MM.1S (cell line): ENCODE measurements at regions not wholly inside any gene's neighbourhood (a gene's known extent, or its start where the extent isn't known, plus 50 kb on each side); places are given as distances from the start of the nearest gene placed in this dataset.

Experiments
- DNase-seq: peaks from one replicate; pipeline ENCODE4 v3.0.0-alpha.2; 2015
- H2AFZ ChIP-seq: fragments of 300-600 bp; sonication (generic); 2 replicates; pipeline ENCODE4 v1.6.0; 2016; ENCODE audit warnings: antibody characterized with exemption, low read length
- H3F3A ChIP-seq: fragments of 300-600 bp; sonication (generic); 2 replicates; pipeline ENCODE4 v1.6.1; 2016; ENCODE audit warnings: mild to moderate bottlenecking, antibody characterized with exemption, low read length, moderate library complexity, mixed read lengths; ENCODE audit not compliant: insufficient read depth
- H3K27ac ChIP-seq: fragments of 300-600 bp; sonication (generic); 2 replicates; pipeline ENCODE4 v1.5.1; 2016; ENCODE audit warnings: mild to moderate bottlenecking, low read length
- H3K27me3 ChIP-seq: fragments of 300-600 bp; sonication (generic); replicated peaks from 2 replicates; pipeline ENCODE4 v1.6.0; 2016; ENCODE audit warnings: low read length; ENCODE audit not compliant: insufficient read depth
- H3K36me3 ChIP-seq: fragments of 300-600 bp; sonication (generic); replicated peaks from 2 replicates; pipeline ENCODE4 v1.6.1; 2016; ENCODE audit warnings: mild to moderate bottlenecking, low read length, mixed read lengths; ENCODE audit not compliant: insufficient read depth
- H3K4me1 ChIP-seq: fragments of 300-600 bp; sonication (generic); 2 replicates; pipeline ENCODE4 v1.6.1; 2016; ENCODE audit warnings: low read length, mixed read lengths
- H3K4me2 ChIP-seq: fragments of 300-600 bp; sonication (generic); 2 replicates; pipeline ENCODE4 v1.6.0; 2016; ENCODE audit warnings: low read depth, low read length
- H3K4me3 ChIP-seq: fragments of 300-600 bp; sonication (generic); 2 replicates; pipeline ENCODE4 v1.5.1; 2016; ENCODE audit warnings: low read length, mixed read lengths
- H3K79me2 ChIP-seq: fragments of 300-600 bp; sonication (generic); 2 replicates; pipeline ENCODE4 v1.6.1; 2016; ENCODE audit warnings: mixed run types, low read length, mixed read lengths
- H3K9ac ChIP-seq: fragments of 300-600 bp; sonication (generic); 2 replicates; pipeline ENCODE4 v1.6.1; 2016; ENCODE audit warnings: low read length, mixed read lengths
- H3K9me2 ChIP-seq: fragments of 300-600 bp; sonication (generic); replicated peaks from 2 replicates; pipeline ENCODE4 v1.6.1; 2016; ENCODE audit warnings: mild to moderate bottlenecking, low read length, mixed read lengths; ENCODE audit not compliant: insufficient read depth
- H3K9me3 ChIP-seq: fragments of 300-600 bp; sonication (generic); replicated peaks from 2 replicates; pipeline ENCODE4 v1.6.1; 2016; ENCODE audit warnings: mild to moderate bottlenecking, low read length, mixed read lengths; ENCODE audit not compliant: insufficient read depth
- H4K20me1 ChIP-seq: fragments of 300-600 bp; sonication (generic); 2 replicates; pipeline ENCODE4 v1.6.1; 2016; ENCODE audit warnings: mild to moderate bottlenecking, low read length, moderate library complexity, mixed read lengths; ENCODE audit not compliant: insufficient read depth
- EZH2 ChIP-seq: fragments of 300-600 bp; sonication (generic); optimal IDR thresholded peaks from 2 replicates; pipeline ENCODE3; 2017; ENCODE audit warnings: low read depth, mild to moderate bottlenecking, antibody characterized with exemption, low read length, mixed read lengths
- EZH2phosphoT487 ChIP-seq: fragments of 300-600 bp; sonication (generic); IDR thresholded peaks from 2 replicates; pipeline ENCODE4 v1.6.1; 2018; ENCODE audit warnings: antibody characterized with exemption, low read length
- TF ChIP-seq, protein P1 (sequence below): fragments of 300-600 bp; sonication (generic); IDR thresholded peaks from 2 replicates; pipeline ENCODE4 v1.5.1; 2016; ENCODE audit warnings: antibody characterized with exemption, low read length, mixed read lengths

- Histone ChIP-seq H3K9ac (no peak overlapping the region), H2AFZ (no peak overlapping the region), H3K9me3 (no peaks in the 10 kb centered on the region), H3K4me1 (no peaks in the 10 kb centered on the region), H3F3A (no peaks in the 10 kb centered on the region), H3K4me3 (no peak overlapping the region), H3K79me2 (no peaks in the 10 kb centered on the region), H3K27ac (no peak overlapping the region), H3K9me2 (no peaks in the 10 kb centered on the region), H3K36me3 (no peaks in the 10 kb centered on the region), H3K4me2 (no peak overlapping the region), H3K27me3 (no peaks in the 10 kb centered on the region), H4K20me1 (no peaks in the 10 kb centered on the region)
- TF ChIP-seq, protein P1, sequence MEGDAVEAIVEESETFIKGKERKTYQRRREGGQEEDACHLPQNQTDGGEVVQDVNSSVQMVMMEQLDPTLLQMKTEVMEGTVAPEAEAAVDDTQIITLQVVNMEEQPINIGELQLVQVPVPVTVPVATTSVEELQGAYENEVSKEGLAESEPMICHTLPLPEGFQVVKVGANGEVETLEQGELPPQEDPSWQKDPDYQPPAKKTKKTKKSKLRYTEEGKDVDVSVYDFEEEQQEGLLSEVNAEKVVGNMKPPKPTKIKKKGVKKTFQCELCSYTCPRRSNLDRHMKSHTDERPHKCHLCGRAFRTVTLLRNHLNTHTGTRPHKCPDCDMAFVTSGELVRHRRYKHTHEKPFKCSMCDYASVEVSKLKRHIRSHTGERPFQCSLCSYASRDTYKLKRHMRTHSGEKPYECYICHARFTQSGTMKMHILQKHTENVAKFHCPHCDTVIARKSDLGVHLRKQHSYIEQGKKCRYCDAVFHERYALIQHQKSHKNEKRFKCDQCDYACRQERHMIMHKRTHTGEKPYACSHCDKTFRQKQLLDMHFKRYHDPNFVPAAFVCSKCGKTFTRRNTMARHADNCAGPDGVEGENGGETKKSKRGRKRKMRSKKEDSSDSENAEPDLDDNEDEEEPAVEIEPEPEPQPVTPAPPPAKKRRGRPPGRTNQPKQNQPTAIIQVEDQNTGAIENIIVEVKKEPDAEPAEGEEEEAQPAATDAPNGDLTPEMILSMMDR = no peak
- no peak for TF ChIP-seq EZH2
- no peak for TF ChIP-seq EZH2phosphoT487
- no peak for DNase-seq
Observed at GRCh38 chr12:58731096-58731495, 189.2 kb downstream of the LRIG3 start.

DNA sequence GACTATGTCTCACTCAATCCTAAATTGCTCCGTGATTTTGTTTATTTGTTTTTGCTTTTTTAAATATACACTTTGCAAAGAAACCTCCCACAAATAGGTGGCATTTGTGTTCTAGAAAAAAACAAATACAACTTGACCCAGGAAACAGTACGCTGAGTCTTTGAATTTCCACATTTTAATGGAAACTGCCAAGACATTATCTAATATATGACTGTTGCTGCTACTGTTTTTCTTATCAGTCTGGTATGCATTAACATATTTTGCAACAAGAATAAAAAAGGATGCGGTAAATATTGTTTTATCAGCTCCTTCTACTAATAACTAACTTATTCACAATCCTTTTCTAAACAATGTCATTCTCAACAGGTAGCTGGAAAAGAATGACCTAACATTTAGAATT lies 187.4 kb downstream of the LRIG3 start:
- Histone ChIP-seq H3K27ac (no peak overlapping the region), H3K27me3 (no peaks in the 10 kb centered on the region), H3K9me2 (no peaks in the 10 kb centered on the region), H2AFZ (no peak overlapping the region), H3K9me3 (no peaks in the 10 kb centered on the region), H3K9ac (no peak overlapping the region), H3K36me3 (no peaks in the 10 kb centered on the region), H3K4me3 (no peak overlapping the region), H3F3A (no peaks in the 10 kb centered on the region), H3K4me1 (no peaks in the 10 kb centered on the region), H4K20me1 (no peaks in the 10 kb centered on the region), H3K79me2 (no peaks in the 10 kb centered on the region), H3K4me2 (no peak overlapping the region)
- TF ChIP-seq, protein P1 = no peak
- no peak for TF ChIP-seq EZH2phosphoT487
- TF ChIP-seq EZH2 = no peak
- DNase-seq = no peak

GRCh38 chr12:58741226-58741625 lies 179.1 kb downstream of the LRIG3 start:
- Histone ChIP-seq H3K36me3 (no peaks in the 10 kb centered on the region), H3K4me3 (no peak overlapping the region), H3K27ac (no peak overlapping the region), H4K20me1 (no peaks in the 10 kb centered on the region), H3K79me2 (no peaks in the 10 kb centered on the region), H3K9me3 (no peaks in the 10 kb centered on the region), H3K4me1 (no peaks in the 10 kb centered on the region), H3K4me2 (no peak overlapping the region), H2AFZ (no peak overlapping the region), H3K27me3 (no peaks in the 10 kb centered on the region), H3K9ac (no peak overlapping the region), H3F3A (no peaks in the 10 kb centered on the region), H3K9me2 (no peaks in the 10 kb centered on the region)
- TF ChIP-seq, protein P1 = 0 out of 2 replicates have a peak, but pooled peaks have one; percentile 6
- no peak for TF ChIP-seq EZH2phosphoT487
- DNase-seq = no peak
